ENCODE measurements at regions not wholly inside any gene's neighbourhood (a gene's known extent, or its start where the extent isn't known, plus 50 kb on each side); places are given as distances from the start of the nearest gene placed in this dataset.

DNA sequence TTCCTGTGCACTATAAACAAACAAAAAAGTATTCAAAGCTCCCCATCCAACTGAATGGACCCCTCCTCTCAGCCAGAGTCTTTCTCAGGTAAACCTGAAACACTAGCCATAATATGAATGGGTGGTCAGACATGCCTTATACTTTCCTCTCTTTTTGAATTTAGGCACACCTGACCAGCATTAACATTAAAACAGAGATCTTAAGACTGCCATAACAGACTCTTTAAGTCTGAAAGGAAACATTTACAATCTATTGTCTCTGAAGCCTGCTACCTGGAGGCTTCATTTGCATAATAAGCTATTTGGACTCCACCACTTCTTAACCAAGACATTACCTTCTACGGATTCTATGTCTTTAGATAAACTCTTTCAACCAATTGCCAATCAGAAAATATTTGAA lies 56.9 kb upstream of the SPIN4 start:
- TF ChIP-seq EZH2 (IDR thresholded peaks at IDR 0.05; ENCODE audit: borderline replicate concordance) (no peak), EZH2phosphoT487 (IDR thresholded peaks at IDR 0.05; ENCODE audit: low read depth, severe bottlenecking, unreplicated experiment) (no peak), CTCF (IDR thresholded peaks at IDR 0.05; ENCODE audit: poor library complexity) (no peak)
- H3K4me2 ChIP-seq, result no peak overlapping the region

GRCh38 chrX:63404332-63404731 lies 53.2 kb upstream of the SPIN4 start:
- Histone ChIP-seq H3K9me2 (replicated peaks; ENCODE audit: insufficient read depth) (no peaks in the 10 kb centered on the region), H3K27me3 (no peaks in the 10 kb centered on the region), H3K4me2 (no peak overlapping the region), H3K4me1 (ENCODE audit: insufficient read depth) (no peaks in the 10 kb centered on the region), H3K79me2 (no peaks in the 10 kb centered on the region), H3K4me3 (no peak overlapping the region), H3K36me3 (replicated peaks; ENCODE audit: insufficient read depth, low read depth) (no peaks in the 10 kb centered on the region), H4K20me1 (ENCODE audit: insufficient read depth, poor library complexity, severe bottlenecking) (no peaks in the 10 kb centered on the region), H3K9me3 (ENCODE audit: low read depth) (no peaks in the 10 kb centered on the region), H2AFZ (no peak overlapping the region), H3K27ac (no peak overlapping the region)
- TF ChIP-seq EZH2phosphoT487 (IDR thresholded peaks at IDR 0.05; ENCODE audit: low read depth, severe bottlenecking, unreplicated experiment) (no peak), EZH2 (IDR thresholded peaks at IDR 0.05; ENCODE audit: borderline replicate concordance) (no peak)
- DNase-seq (ENCODE audit: low spot score), result no peak
- 70% methylated on average over 1 of the region's 1 CpG for WGBS (ENCODE audit: low lambda C conversion rate, missing lambda C conversion rate)

More for the DNA sequence above, 56.9 kb upstream of the SPIN4 start:
- no peaks in the 10 kb centered on the region for H3K36me3 ChIP-seq (replicated peaks; ENCODE audit: insufficient read depth, low read depth)
- no peak overlapping the region for H3K27ac ChIP-seq
- no peaks in the 10 kb centered on the region for H4K20me1 ChIP-seq (ENCODE audit: insufficient read depth, poor library complexity, severe bottlenecking)
- no peaks in the 10 kb centered on the region for H3K9me2 ChIP-seq (replicated peaks; ENCODE audit: insufficient read depth)
- H3K9me3 ChIP-seq (ENCODE audit: low read depth), result no peaks in the 10 kb centered on the region
- DNase-seq (ENCODE audit: low spot score), result no peak
- H3K4me3 ChIP-seq, result no peak overlapping the region
- WGBS (ENCODE audit: low lambda C conversion rate, missing lambda C conversion rate), result 59% methylated on average over 1 of the region's 1 CpG
- H2AFZ ChIP-seq, result no peak overlapping the region
- no peaks in the 10 kb centered on the region for H3K4me1 ChIP-seq (ENCODE audit: insufficient read depth)
- H3K79me2 ChIP-seq, result no peaks in the 10 kb centered on the region
- no peaks in the 10 kb centered on the region for H3K27me3 ChIP-seq

DNA sequence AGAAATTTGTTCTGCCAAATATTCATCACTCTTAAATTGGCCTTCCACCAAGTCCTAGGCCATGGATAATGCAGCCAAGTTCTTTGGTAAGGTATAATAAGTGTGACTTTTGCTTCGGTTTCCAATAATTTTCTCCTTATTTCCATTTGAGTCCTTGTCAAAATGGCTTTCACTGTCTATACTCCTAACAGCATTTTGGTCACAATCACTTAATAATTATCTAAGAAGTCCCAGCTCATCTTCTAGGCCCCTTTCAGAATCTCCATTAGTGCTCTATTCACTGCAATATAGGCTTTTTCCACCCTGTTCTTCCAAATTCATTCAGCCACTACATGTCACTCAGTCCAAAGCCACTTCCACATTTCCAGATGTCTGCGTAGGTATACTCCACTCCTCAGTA lies 51.0 kb upstream of the SPIN4 start:
- 90% methylated on average over 2 of the region's 2 CpGs for WGBS (ENCODE audit: low lambda C conversion rate, missing lambda C conversion rate)
- H3K27ac ChIP-seq, result no peak overlapping the region
- H3K4me1 ChIP-seq (ENCODE audit: insufficient read depth), result no peaks in the 10 kb centered on the region

More for the DNA sequence above, 51.0 kb upstream of the SPIN4 start:
- TF ChIP-seq EZH2 (IDR thresholded peaks at IDR 0.05; ENCODE audit: borderline replicate concordance) (no peak), CTCF (IDR thresholded peaks at IDR 0.05; ENCODE audit: poor library complexity) (no peak), EZH2phosphoT487 (IDR thresholded peaks at IDR 0.05; ENCODE audit: low read depth, severe bottlenecking, unreplicated experiment) (no peak)
- Histone ChIP-seq H3K27me3 (no peaks in the 10 kb centered on the region), H2AFZ (no peak overlapping the region), H3K4me2 (no peak overlapping the region), H3K4me3 (no peak overlapping the region), H3K9me2 (replicated peaks; ENCODE audit: insufficient read depth) (no peaks in the 10 kb centered on the region), H3K79me2 (no peaks in the 10 kb centered on the region), H4K20me1 (ENCODE audit: insufficient read depth, poor library complexity, severe bottlenecking) (no peaks in the 10 kb centered on the region), H3K9me3 (ENCODE audit: low read depth) (no peaks in the 10 kb centered on the region), H3K36me3 (replicated peaks; ENCODE audit: insufficient read depth, low read depth) (no peaks in the 10 kb centered on the region)
- DNase-seq (ENCODE audit: low spot score), result no peak
